ENCODE measurements at regions not wholly inside any gene's neighbourhood (a gene's known extent, or its start where the extent isn't known, plus 50 kb on each side); places are given as distances from the start of the nearest gene placed in this dataset.

GRCh38 chr18:39705362-39705761 lies 2139.8 kb upstream of the CELF4 start:
- DNase-seq (ENCODE audit: low read depth, low spot score), result no peak

GRCh38 chr18:39702888-39703287 lies 2137.3 kb upstream of the CELF4 start:
- DNase-seq (ENCODE audit: low read depth, low spot score), result no peak

- DNase-seq (ENCODE audit: low read depth, low spot score), result no peak
These were observed 2136.2 kb upstream of the CELF4 start for GRCh38 chr18:39701839-39702238.

- no peak for DNase-seq (ENCODE audit: low read depth, low spot score)
These were observed 2135.6 kb upstream of the CELF4 start for GRCh38 chr18:39701055-39701783.

- DNase-seq (ENCODE audit: low read depth, low spot score), result no peak
These were observed 2133.9 kb upstream of the CELF4 start for GRCh38 chr18:39699340-39699964.

- no peak for DNase-seq (ENCODE audit: low read depth, low spot score)
These were observed 2132.8 kb upstream of the CELF4 start for GRCh38 chr18:39698436-39698835.

- DNase-seq (ENCODE audit: low read depth, low spot score), result no peak
These were observed 2127.8 kb upstream of the CELF4 start for GRCh38 chr18:39693359-39693758.

- no peak for DNase-seq (ENCODE audit: low read depth, low spot score)
These were observed 2126.9 kb upstream of the CELF4 start for GRCh38 chr18:39692367-39693015.

GRCh38 chr18:39685303-39685902 lies 2119.8 kb upstream of the CELF4 start:
- DNase-seq (ENCODE audit: low read depth, low spot score), result peak; percentile 83

- no peak for DNase-seq (ENCODE audit: low read depth, low spot score)
These were observed 2115.5 kb upstream of the CELF4 start for GRCh38 chr18:39681061-39681460.

GRCh38 chr18:39675906-39676305 lies 2110.3 kb upstream of the CELF4 start:
- no peak for DNase-seq (ENCODE audit: low read depth, low spot score)

GRCh38 chr18:39675368-39675767 lies 2109.8 kb upstream of the CELF4 start:
- DNase-seq (ENCODE audit: low read depth, low spot score), result no peak

- DNase-seq (ENCODE audit: low read depth, low spot score), result no peak
These were observed 2106.6 kb upstream of the CELF4 start for GRCh38 chr18:39672171-39672570.

GRCh38 chr18:39667905-39668304 lies 2102.3 kb upstream of the CELF4 start:
- DNase-seq (ENCODE audit: low read depth, low spot score), result no peak

GRCh38 chr18:39666541-39666940 lies 2100.9 kb upstream of the CELF4 start:
- no peak for DNase-seq (ENCODE audit: low read depth, low spot score)

GRCh38 chr18:39661856-39662366 lies 2096.3 kb upstream of the CELF4 start:
- no peak for DNase-seq (ENCODE audit: low read depth, low spot score)

GRCh38 chr18:39660141-39660540 lies 2094.5 kb upstream of the CELF4 start:
- DNase-seq (ENCODE audit: low read depth, low spot score), result no peak

GRCh38 chr18:39655341-39655740 lies 2089.7 kb upstream of the CELF4 start:
- no peak for DNase-seq (ENCODE audit: low read depth, low spot score)

GRCh38 chr18:39653221-39653620 lies 2087.6 kb upstream of the CELF4 start:
- DNase-seq (ENCODE audit: low read depth, low spot score), result no peak

- no peak for DNase-seq (ENCODE audit: low read depth, low spot score)
These were observed 2083.0 kb upstream of the CELF4 start for GRCh38 chr18:39648616-39649015.

GRCh38 chr18:39647627-39648534 lies 2082.3 kb upstream of the CELF4 start:
- peak; percentile 5 for DNase-seq (ENCODE audit: low read depth, low spot score)

Data from iPS DF 19.7 (cell line).